ENCODE measurements at regions not wholly inside any gene's neighbourhood (a gene's known extent, or its start where the extent isn't known, plus 50 kb on each side); places are given as distances from the start of the nearest gene placed in this dataset.

DNA sequence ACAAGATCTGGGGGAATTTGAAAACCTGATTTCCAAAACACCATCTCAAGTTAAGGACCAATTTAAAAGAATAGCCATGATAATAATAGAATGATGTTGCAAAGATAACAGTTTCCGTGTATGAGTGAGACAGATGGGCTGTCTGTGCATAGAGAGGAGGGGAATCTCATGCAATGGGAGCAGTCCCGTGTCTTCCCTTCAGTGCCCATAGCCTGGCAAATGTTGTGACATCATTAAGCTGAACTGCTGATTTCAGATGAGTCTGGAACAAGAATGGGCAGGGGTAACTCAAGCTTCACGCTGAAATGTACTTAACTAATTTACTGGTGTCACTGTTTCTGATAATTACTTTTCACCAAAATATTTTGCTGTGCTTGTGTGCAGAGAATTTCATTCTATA is 454.0 kb downstream of the FOXG1 start:
- Histone ChIP-seq H3K27me3 (ENCODE audit: insufficient read depth in 3 of 3, low read length in 2 of 3) (no peaks in the 10 kb centered on the region), H3K4me3 (no peak overlapping the region), H3K9me3 (no peaks in the 10 kb centered on the region), H3K27ac (no peak overlapping the region), H3K36me3 (ENCODE audit: insufficient read depth in 1 of 2, low read depth in 1 of 2) (no peaks in the 10 kb centered on the region), H3K4me1 (no peaks in the 10 kb centered on the region)
- DNase-seq (no peak), ATAC-seq (no peak)
- intact Hi-C loops (cut with DNase I): no loop called here
- 50 to 55% (median 55%) methylated on average over 3 of the region's 3 CpGs for WGBS, 3 donors
- no peak for TF ChIP-seq CTCF (IDR thresholded peaks at IDR 0.05)

GRCh38 chr14:29222006-29222405 is 455.4 kb downstream of the FOXG1 start:
- Histone ChIP-seq H3K9me3 (no peaks in the 10 kb centered on the region), H3K36me3 (ENCODE audit: insufficient read depth in 1 of 2, low read depth in 1 of 2) (no peaks in the 10 kb centered on the region), H3K4me1 (no peaks in the 10 kb centered on the region), H3K4me3 (no peak overlapping the region), H3K27me3 (ENCODE audit: insufficient read depth in 3 of 3, low read length in 2 of 3) (no peaks in the 10 kb centered on the region), H3K27ac (no peak overlapping the region)
- DNase-seq (no peak), ATAC-seq (no peak)
- WGBS, 3 donors: 27 to 37% (median 31%) methylated on average over 1 of the region's 1 CpG
- no peak for TF ChIP-seq CTCF (IDR thresholded peaks at IDR 0.05)
- intact Hi-C loops (cut with DNase I): no loop called here

GRCh38 chr14:29222671-29223268 is 456.2 kb downstream of the FOXG1 start:
- Histone ChIP-seq H3K27ac (no peak overlapping the region), H3K4me1 (no peaks in the 10 kb centered on the region), H3K27me3 (ENCODE audit: insufficient read depth in 3 of 3, low read length in 2 of 3) (no peaks in the 10 kb centered on the region), H3K4me3 (no peak overlapping the region), H3K9me3 (no peaks in the 10 kb centered on the region), H3K36me3 (ENCODE audit: insufficient read depth in 1 of 2, low read depth in 1 of 2) (no peaks in the 10 kb centered on the region)
- WGBS, 3 donors: 4 to 8% (median 7%) methylated on average over 7 of the region's 7 CpGs
- DNase-seq (no peak), ATAC-seq (no peak)
- TF ChIP-seq CTCF (IDR thresholded peaks at IDR 0.05): peak; percentile 17
- intact Hi-C loops (cut with DNase I): no loop called here

GRCh38 chr14:29223947-29224346 is 457.4 kb downstream of the FOXG1 start:
- H3K27ac ChIP-seq: no peak overlapping the region
- H3K36me3 ChIP-seq (ENCODE audit: insufficient read depth in 1 of 2, low read depth in 1 of 2): no peaks in the 10 kb centered on the region
- 75 to 77% (median 76%) methylated on average over 3 of the region's 3 CpGs for WGBS, 3 donors
- intact Hi-C loops (cut with DNase I): no loop called here
- ATAC-seq: no peak
- no peak for DNase-seq
- no peaks in the 10 kb centered on the region for H3K4me1 ChIP-seq
- no peak overlapping the region for H3K4me3 ChIP-seq
- TF ChIP-seq CTCF (IDR thresholded peaks at IDR 0.05): no peak
- no peaks in the 10 kb centered on the region for H3K9me3 ChIP-seq
- H3K27me3 ChIP-seq (ENCODE audit: insufficient read depth in 3 of 3, low read length in 2 of 3): no peaks in the 10 kb centered on the region

DNA sequence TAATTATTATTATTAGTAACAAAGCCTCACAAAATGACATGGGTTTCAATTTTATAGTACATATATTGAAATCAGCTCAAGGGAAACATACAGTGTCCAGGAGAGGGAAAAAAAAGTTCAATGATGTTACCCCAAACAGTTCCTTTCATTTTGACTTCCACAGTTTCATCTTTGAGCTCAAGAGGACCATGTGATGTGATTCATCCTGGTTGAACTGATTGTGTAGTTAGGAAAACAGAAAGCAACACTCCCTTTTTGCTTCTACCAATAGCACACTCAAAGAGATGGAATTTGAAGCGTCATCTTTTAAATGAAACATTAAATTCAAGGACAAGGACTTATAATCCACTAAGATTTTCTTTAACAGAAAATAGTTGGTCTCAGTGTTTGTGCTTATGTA is 461.0 kb downstream of the FOXG1 start:
- Histone ChIP-seq H3K27ac (no peak overlapping the region), H3K4me1 (no peaks in the 10 kb centered on the region), H3K4me3 (no peak overlapping the region), H3K9me3 (no peaks in the 10 kb centered on the region), H3K27me3 (ENCODE audit: insufficient read depth in 3 of 3, low read length in 2 of 3) (no peaks in the 10 kb centered on the region), H3K36me3 (ENCODE audit: insufficient read depth in 1 of 2, low read depth in 1 of 2) (no peaks in the 10 kb centered on the region)
- intact Hi-C loops (cut with DNase I): no loop called here
- no peak for TF ChIP-seq CTCF (IDR thresholded peaks at IDR 0.05)
- DNase-seq (no peak), ATAC-seq (no peak)
- 81 to 91% (median 82%) methylated on average over 1 of the region's 1 CpG for WGBS, 3 donors

Measured in psoas muscle (tissue), 7 donors.